Muscle of back (tissue), 3 donors: ENCODE measurements at regions not wholly inside any gene's neighbourhood (a gene's known extent, or its start where the extent isn't known, plus 50 kb on each side); places are given as distances from the start of the nearest gene placed in this dataset.

ENCODE experiments used
- DNase-seq, 3 donors: peaks; one replicate each; pipeline versions ENCODE4 v3.0.0 to v3.0.0-alpha.2; 2013

GRCh38 chr10:29397221-29397620 lies 108.4 kb downstream of the LYZL1 start:
- no peak for DNase-seq

DNA sequence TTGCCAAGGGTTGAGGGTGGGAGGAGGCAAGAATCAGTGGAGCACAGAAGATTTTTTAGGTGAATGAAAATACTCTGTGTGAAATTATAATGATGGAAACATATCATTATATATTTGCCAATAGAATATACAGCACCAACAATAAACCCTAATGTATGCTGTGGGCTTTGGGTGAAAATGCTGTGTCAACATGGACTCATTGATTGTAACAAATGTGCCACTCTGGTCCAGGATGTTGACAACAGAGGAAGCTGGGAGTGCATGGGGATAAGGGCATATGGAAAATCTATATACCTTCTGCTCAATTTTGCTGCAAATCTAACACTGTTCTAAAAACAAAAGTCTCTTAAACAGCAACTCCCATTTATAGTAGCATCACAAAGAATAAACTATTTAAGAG lies 114.3 kb downstream of the LYZL1 start:
- no peak for DNase-seq

DNA sequence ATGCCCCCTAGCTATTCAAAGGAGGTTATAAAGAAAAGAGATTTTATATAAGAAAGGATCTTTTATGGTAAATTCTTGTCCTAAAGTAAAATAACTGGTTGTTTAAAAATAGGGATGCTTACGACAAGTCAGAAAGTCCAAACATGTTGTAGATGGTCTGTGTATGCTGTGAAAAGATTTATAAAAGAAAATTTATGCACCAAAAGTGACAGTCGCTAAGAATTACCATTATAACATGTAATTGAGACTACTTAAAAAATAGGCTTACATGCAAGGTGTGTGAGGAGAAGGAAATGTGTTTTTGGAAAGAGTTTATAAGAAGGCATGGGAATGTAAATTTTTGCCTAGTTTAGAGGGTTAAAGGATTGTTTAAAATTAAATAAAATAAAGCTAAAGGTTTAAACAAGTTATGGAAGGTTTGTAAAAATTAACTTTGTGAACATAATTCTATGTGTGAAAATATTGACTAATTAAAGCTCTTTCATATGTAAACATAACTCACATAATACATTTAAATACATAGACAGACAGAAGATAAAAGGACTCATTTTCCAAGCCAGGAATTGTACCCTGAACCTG lies 118.5 kb downstream of the LYZL1 start:
- no peak for DNase-seq
